ENCODE measurements at regions not wholly inside any gene's neighbourhood (a gene's known extent, or its start where the extent isn't known, plus 50 kb on each side); places are given as distances from the start of the nearest gene placed in this dataset.

DNA sequence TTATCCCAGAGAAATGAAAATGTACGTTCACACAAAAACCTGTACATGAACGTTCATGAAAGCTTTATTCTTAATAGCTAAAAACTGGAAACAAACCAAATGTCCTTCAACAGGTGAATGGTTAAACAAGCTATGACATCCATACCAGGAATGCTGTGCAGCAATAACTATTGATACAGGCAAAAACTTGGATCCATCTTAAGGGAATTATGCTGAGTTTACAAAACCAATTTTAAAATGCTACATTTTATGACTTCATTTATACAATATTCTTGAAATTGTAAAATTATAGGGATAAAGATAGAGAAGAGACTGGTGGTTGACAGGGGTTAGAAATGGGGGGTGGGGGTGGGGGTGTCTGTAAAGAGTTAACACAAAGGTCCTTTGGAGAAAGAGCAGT, 280.3 kb downstream of the TGFB2 start:
- CTCF ChIA-PET (ENCODE audit: low intra/inter-chr PET ratio, low total read pairs), result no interaction called here
- H3K9ac ChIP-seq (ENCODE audit: insufficient read depth, low read depth, low read length), result no peak overlapping the region
- no peaks in the 10 kb centered on the region; the same call in 1 of the 2 replicates for H3K4me1 ChIP-seq (ENCODE audit: insufficient read depth, low read length)
- no peak overlapping the region for H3K4me2 ChIP-seq (ENCODE audit: low read depth, low read length)
- no peaks in the 10 kb centered on the region for H3K79me2 ChIP-seq (ENCODE audit: insufficient read depth, low read length)
- no peak for DNase-seq (ENCODE audit: low spot score)
- H2AFZ ChIP-seq (ENCODE audit: low read length), result no peak overlapping the region
- TF ChIP-seq NR0B2 (CRISPR knock-in tag; IDR thresholded peaks at IDR 0.05), result no peak
- TF ChIP-seq ZMYM2 (CRISPR knock-in tag; IDR thresholded peaks at IDR 0.05), result no peak
- TF ChIP-seq MAFK (conservative IDR thresholded peaks at IDR 0.05 in 1 of 2, IDR thresholded peaks at IDR 0.05 in 1 of 2; ENCODE audit: low read length in 2 of 2), result peak; percentile 67 to 79
- TF ChIP-seq MAFF (IDR thresholded peaks at IDR 0.05; ENCODE audit: low read depth, low read length), result peak; percentile 60; the same call in 1 of the 2 replicates
- no peak for TF ChIP-seq ZNF256 (CRISPR knock-in tag; conservative IDR thresholded peaks at IDR 0.05)
- no peak for TF ChIP-seq ZNF207 (IDR thresholded peaks at IDR 0.05; ENCODE audit: borderline replicate concordance)
- 6% methylated on average over 2 of the region's 2 CpGs for WGBS (ENCODE audit: low lambda C conversion rate)
- POLR2A ChIA-PET, result no interaction called here
- no peaks in the 10 kb centered on the region for H3K27me3 ChIP-seq (ENCODE audit: control insufficient read depth in 1 of 2, insufficient read depth in 2 of 2, low read length in 2 of 2)
- no peak overlapping the region for H3K27ac ChIP-seq (ENCODE audit: extremely low read length, insufficient read depth, low read length)
- no peaks in the 10 kb centered on the region for H4K20me1 ChIP-seq (ENCODE audit: insufficient read depth, low read length)
- no peak for ATAC-seq
- no peaks in the 10 kb centered on the region for H3K36me3 ChIP-seq (replicated peaks in 1 of 2; ENCODE audit: control insufficient read depth in 1 of 2, insufficient read depth in 2 of 2, low read length in 2 of 2)
- H3K9me3 ChIP-seq (ENCODE audit: low read length), result no peaks in the 10 kb centered on the region
- intact Hi-C loops (cut with micrococcal nuclease; ENCODE audit: unreplicated experiment), result no loop called here
- no peak for FAIRE-seq
- no TSS peak for BruUV-seq (replicated peaks)
- in situ Hi-C loops (cut with HindIII; ENCODE audit: extremely low pct_ligation_motif_present, low pct_unique_long_range_greater_than_20kb), result no loop called here
- H3K4me3 ChIP-seq (replicated peaks in 1 of 3; ENCODE audit: insufficient read depth in 1 of 3, low read depth in 2 of 3, low read length in 3 of 3), result no peak overlapping the region

GRCh38 chr1:218633238-218633988, 288.3 kb downstream of the TGFB2 start:
- H4K20me1 ChIP-seq (ENCODE audit: insufficient read depth, low read length), result no peaks in the 10 kb centered on the region
- CTCF ChIA-PET (ENCODE audit: low intra/inter-chr PET ratio, low total read pairs), result no interaction called here
- intact Hi-C loops (cut with micrococcal nuclease; ENCODE audit: unreplicated experiment), result no loop called here
- DNase-seq (ENCODE audit: low spot score) (no peak), FAIRE-seq (no peak), ATAC-seq (no peak)
- no peak overlapping the region for H2AFZ ChIP-seq (ENCODE audit: low read length)
- no peak overlapping the region for H3K27ac ChIP-seq (ENCODE audit: extremely low read length, insufficient read depth, low read length)
- H3K9me3 ChIP-seq (ENCODE audit: low read length), result no peaks in the 10 kb centered on the region
- H3K4me3 ChIP-seq (replicated peaks in 1 of 3; ENCODE audit: insufficient read depth in 1 of 3, low read depth in 2 of 3, low read length in 3 of 3), result no peak overlapping the region
- no peaks in the 10 kb centered on the region; a peak in 1 of 5 replicates for H3K27me3 ChIP-seq (ENCODE audit: control insufficient read depth in 1 of 2, insufficient read depth in 2 of 2, low read length in 2 of 2)
- H3K4me1 ChIP-seq (ENCODE audit: insufficient read depth, low read length), result no peaks in the 10 kb centered on the region
- no peaks in the 10 kb centered on the region for H3K79me2 ChIP-seq (ENCODE audit: insufficient read depth, low read length)
- no peak overlapping the region for H3K4me2 ChIP-seq (ENCODE audit: low read depth, low read length)
- no TSS peak for BruUV-seq (replicated peaks)
- 100% methylated on average over 1 of the region's 9 CpGs for WGBS (ENCODE audit: low lambda C conversion rate)
- H3K36me3 ChIP-seq (replicated peaks in 1 of 2; ENCODE audit: control insufficient read depth in 1 of 2, insufficient read depth in 2 of 2, low read length in 2 of 2), result no peaks in the 10 kb centered on the region
- no peak overlapping the region for H3K9ac ChIP-seq (ENCODE audit: insufficient read depth, low read depth, low read length)
- POLR2A ChIA-PET, result no interaction called here
- in situ Hi-C loops (cut with HindIII; ENCODE audit: extremely low pct_ligation_motif_present, low pct_unique_long_range_greater_than_20kb), result no loop called here
- TF ChIP-seq HNF4G (IDR thresholded peaks at IDR 0.05; ENCODE audit: borderline replicate concordance, low read depth, low read length), result no peak
- no peak for TF ChIP-seq HNF4G (CRISPR knock-in tag; IDR thresholded peaks at IDR 0.05; ENCODE audit: borderline replicate concordance, low read depth)
- no peak for TF ChIP-seq ZFP36L1 (CRISPR knock-in tag; IDR thresholded peaks at IDR 0.05)
- no peak for TF ChIP-seq ADNP (CRISPR knock-in tag; IDR thresholded peaks at IDR 0.05)
- TF ChIP-seq SP5 (CRISPR knock-in tag; IDR thresholded peaks at IDR 0.05; ENCODE audit: borderline replicate concordance, low read depth), result no peak
- no peak for TF ChIP-seq ZNF557 (CRISPR knock-in tag; IDR thresholded peaks at IDR 0.05)
- TF ChIP-seq PCBP2 (optimal IDR thresholded peaks at IDR 0.05; ENCODE audit: low read depth, low read length, poor library complexity, severe bottlenecking), result no peak
- TF ChIP-seq NBN (conservative IDR thresholded peaks at IDR 0.05), result no peak
- TF ChIP-seq ZSCAN21 (CRISPR knock-in tag; IDR thresholded peaks at IDR 0.05; ENCODE audit: borderline replicate concordance), result no peak
- TF ChIP-seq ZBTB2 (CRISPR knock-in tag; IDR thresholded peaks at IDR 0.05; ENCODE audit: low read depth), result no peak

Measured in HepG2 (cell line).